Keratinocyte (primary cell): ENCODE measurements at regions not wholly inside any gene's neighbourhood (a gene's known extent, or its start where the extent isn't known, plus 50 kb on each side); places are given as distances from the start of the nearest gene placed in this dataset.

Experiments
- CTCF ChIP-seq, 3 experiments: IDR thresholded peaks in 1 of 3; conservative IDR thresholded peaks in 1 of 3; optimal IDR thresholded peaks in 1 of 3; 2 replicates in 2 of 3; 3 replicates in 1 of 3; pipeline versions ENCODE3 to v1.5.1; 2011; ENCODE audit warnings: low read length in 3 of 3, mild to moderate bottlenecking in 3 of 3, moderate library complexity in 2 of 3, control low read depth in 1 of 3, inconsistent platforms in 1 of 3; ENCODE audit not compliant: insufficient read depth in 2 of 3; ENCODE audit errors: extremely low read depth in 1 of 3
- EZH2 ChIP-seq: IDR thresholded peaks from one replicate; pipeline ENCODE4 v1.6.1; 2012; ENCODE audit warnings: inconsistent platforms, mild to moderate bottlenecking, low read length, moderate library complexity

- no peak for TF ChIP-seq CTCF (optimal IDR thresholded peaks at IDR 0.05 in 1 of 3, IDR thresholded peaks at IDR 0.05 in 1 of 3, conservative IDR thresholded peaks at IDR 0.05 in 1 of 3; ENCODE audit: extremely low read depth in 1 of 3, insufficient read depth in 2 of 3, low read length in 3 of 3)
- no peak for TF ChIP-seq EZH2
Observed at GRCh38 chr19:5393088-5393487, 52.5 kb upstream of the PTPRS start.
